Lung (tissue), 11 donors: ENCODE measurements at regions not wholly inside any gene's neighbourhood (a gene's known extent, or its start where the extent isn't known, plus 50 kb on each side); places are given as distances from the start of the nearest gene placed in this dataset.
"Not testable (repeated sequence)": the region's sequence is repeated elsewhere in the genome, so short reads cannot be mapped to it uniquely, and the experiment has no call there.

Source experiments
- ATAC-seq: fragments of 200-7000 bp; cut with Tn5 transposase; one replicate; pipeline ENCODE4 v1.9.1; 2020; ENCODE audit warnings: moderate number of reproducible peaks; ENCODE audit not compliant: insufficient read depth, low FRiP score
- DNase-seq, 3 donors: peaks; one replicate each; pipeline ENCODE4 v3.0.0-alpha.2; 2013 to 2017
- H3K27ac ChIP-seq, 2 donors: one replicate each; pipeline ENCODE4 v1.5.1; 2013; ENCODE audit warnings: mild to moderate bottlenecking in 2 of 2, moderate library complexity in 2 of 2, control low read depth in 1 of 2, inconsistent platforms in 1 of 2, low read depth in 1 of 2, low read length in 1 of 2
- H3K27me3 ChIP-seq, 3 donors: one replicate each; pipeline ENCODE4 v1.5.1; 2013; ENCODE audit warnings: low read length in 2 of 3; ENCODE audit not compliant: control insufficient read depth in 3 of 3, insufficient read depth in 3 of 3
- H3K36me3 ChIP-seq, 4 donors: one replicate each; pipeline ENCODE4 v1.5.1; 2013; ENCODE audit warnings: low read length in 4 of 4, mild to moderate bottlenecking in 1 of 4, moderate library complexity in 1 of 4; ENCODE audit not compliant: control insufficient read depth in 4 of 4, insufficient read depth in 4 of 4
- H3K4me1 ChIP-seq, 5 donors: one replicate each; pipeline ENCODE4 v1.5.1; 2013; ENCODE audit warnings: low read length in 5 of 5, mild to moderate bottlenecking in 2 of 5, moderate library complexity in 1 of 5; ENCODE audit not compliant: control insufficient read depth in 5 of 5, insufficient read depth in 5 of 5
- H3K4me3 ChIP-seq: one replicate; pipeline ENCODE4 v1.5.1; 2013; ENCODE audit warnings: mild to moderate bottlenecking, control low read depth, moderate library complexity
- H3K9ac ChIP-seq, 2 donors: one replicate each; pipeline ENCODE4 v1.5.1; 2013; ENCODE audit warnings: low read length in 2 of 2, control low read depth in 1 of 2; ENCODE audit not compliant: insufficient read depth in 1 of 2
- H3K9me3 ChIP-seq, 4 donors: one replicate each; pipeline ENCODE4 v1.5.1; 2013; ENCODE audit warnings: low read length in 3 of 4, mild to moderate bottlenecking in 1 of 4, moderate library complexity in 1 of 4; ENCODE audit not compliant: control insufficient read depth in 4 of 4, insufficient read depth in 3 of 4
- WGBS, 2 donors: extraction: QIAGEN DNeasy Blood & Tissue Kit; methylation state at CpG; one replicate each; pipeline ENCODE4 v1.1.7; 2013; 5-methylcytosine and 5-hydroxymethylcytosine counted together
- TF ChIP-seq, protein P1 (sequence below): IDR thresholded peaks from 2 replicates; pipeline ENCODE4 v1.5.1; 2012; ENCODE audit warnings: mild to moderate bottlenecking; ENCODE audit errors: control extremely low read depth, extremely low read depth
- donor health status: control.
- donor health status: control.
- donor health status: Bipolar disorder and iron deficiency.
- donor health status: healthy.
- donor health status: DM: yes; HTN: yes; CAD: no.

- no peak for ATAC-seq
- 75 to 83% methylated on average over 2 of the region's 2 CpGs for WGBS, 2 donors
- no peak for DNase-seq
- no peak overlapping the region for H3K27ac ChIP-seq
- H3K9ac ChIP-seq: no peak overlapping the region
- no peaks in the 10 kb centered on the region for H3K9me3 ChIP-seq
- TF ChIP-seq, protein P1, sequence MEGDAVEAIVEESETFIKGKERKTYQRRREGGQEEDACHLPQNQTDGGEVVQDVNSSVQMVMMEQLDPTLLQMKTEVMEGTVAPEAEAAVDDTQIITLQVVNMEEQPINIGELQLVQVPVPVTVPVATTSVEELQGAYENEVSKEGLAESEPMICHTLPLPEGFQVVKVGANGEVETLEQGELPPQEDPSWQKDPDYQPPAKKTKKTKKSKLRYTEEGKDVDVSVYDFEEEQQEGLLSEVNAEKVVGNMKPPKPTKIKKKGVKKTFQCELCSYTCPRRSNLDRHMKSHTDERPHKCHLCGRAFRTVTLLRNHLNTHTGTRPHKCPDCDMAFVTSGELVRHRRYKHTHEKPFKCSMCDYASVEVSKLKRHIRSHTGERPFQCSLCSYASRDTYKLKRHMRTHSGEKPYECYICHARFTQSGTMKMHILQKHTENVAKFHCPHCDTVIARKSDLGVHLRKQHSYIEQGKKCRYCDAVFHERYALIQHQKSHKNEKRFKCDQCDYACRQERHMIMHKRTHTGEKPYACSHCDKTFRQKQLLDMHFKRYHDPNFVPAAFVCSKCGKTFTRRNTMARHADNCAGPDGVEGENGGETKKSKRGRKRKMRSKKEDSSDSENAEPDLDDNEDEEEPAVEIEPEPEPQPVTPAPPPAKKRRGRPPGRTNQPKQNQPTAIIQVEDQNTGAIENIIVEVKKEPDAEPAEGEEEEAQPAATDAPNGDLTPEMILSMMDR: no peak
- H3K4me3 ChIP-seq: no peak overlapping the region
- H3K27me3 ChIP-seq: no peaks in the 10 kb centered on the region
- no peaks in the 10 kb centered on the region for H3K4me1 ChIP-seq
- H3K36me3 ChIP-seq: no peaks in the 10 kb centered on the region
Measured at GRCh38 chr9:7636309-7636708, 163.3 kb downstream of the DMAC1 start.

DNA sequence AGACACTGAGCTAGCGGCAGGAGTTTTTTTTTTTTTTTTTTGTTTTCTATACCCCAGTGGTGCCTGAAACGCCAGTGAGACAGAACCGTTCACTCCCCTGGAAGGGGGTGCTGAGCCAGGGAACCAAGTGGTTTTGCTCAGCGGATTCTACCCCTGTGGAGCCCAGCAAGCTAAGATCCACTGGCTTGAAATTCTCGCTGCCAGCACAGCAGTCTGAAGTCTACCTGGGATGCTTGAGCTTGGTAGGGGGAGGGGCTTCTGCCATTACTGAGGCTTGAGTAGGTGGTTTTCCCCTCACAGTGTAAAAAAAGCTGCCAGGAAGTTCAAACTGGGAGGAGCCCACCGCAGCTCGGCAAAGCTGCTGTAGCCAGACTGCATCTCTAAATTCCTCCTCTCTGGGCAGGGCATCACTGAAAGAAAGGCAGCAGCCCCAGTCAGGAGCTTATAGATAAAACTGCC lies 173.0 kb downstream of the DMAC1 start:
- H3K9ac ChIP-seq, H3K4me3 ChIP-seq, H3K9me3 ChIP-seq, H3K4me1 ChIP-seq, H3K36me3 ChIP-seq, ATAC-seq, H3K27me3 ChIP-seq, H3K27ac ChIP-seq: not testable (repeated sequence)
- 20 to 35% methylated on average over 7 of the region's 7 CpGs for WGBS, 2 donors
- DNase-seq: peak in 1 of 3 donors; percentile 3

GRCh38 chr9:7622481-7622880 lies 177.1 kb downstream of the DMAC1 start:
- no peak overlapping the region for H3K9ac ChIP-seq
- H3K9me3 ChIP-seq: peaks cover 0 to 4% (median 0%) of the 10 kb centered on the region in 4 donors
- H3K4me1 ChIP-seq: no peaks in the 10 kb centered on the region
- H3K4me3 ChIP-seq: no peak overlapping the region
- H3K36me3 ChIP-seq: no peaks in the 10 kb centered on the region
- no peaks in the 10 kb centered on the region for H3K27me3 ChIP-seq
- no peak overlapping the region for H3K27ac ChIP-seq
- TF ChIP-seq, protein P1: no peak
- ATAC-seq: no peak
- DNase-seq: no peak
- WGBS, 2 donors: 85 to 90% methylated on average over 2 of the region's 2 CpGs

DNA sequence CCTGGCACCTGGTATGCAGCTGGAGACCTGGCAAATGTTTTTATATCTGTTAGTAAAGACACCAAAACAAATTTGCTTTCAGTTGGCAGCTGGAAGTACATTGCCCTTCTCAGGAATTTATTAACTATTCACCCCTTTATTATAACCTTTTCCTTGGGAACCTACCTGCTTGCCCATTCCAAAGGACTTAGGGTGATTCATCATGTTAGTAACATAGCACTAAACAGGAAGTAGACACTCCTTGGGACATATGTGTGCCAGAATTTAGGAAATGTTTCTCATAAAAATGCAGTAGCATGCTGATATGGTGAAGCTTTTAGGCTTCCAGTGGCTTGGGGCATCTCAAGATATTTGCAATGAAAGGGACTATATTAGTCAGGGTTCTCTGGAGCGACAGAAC lies 184.2 kb downstream of the DMAC1 start:
- Histone ChIP-seq H3K27ac (no peak overlapping the region), H3K36me3 (no peaks in the 10 kb centered on the region), H3K4me1 (no peaks in the 10 kb centered on the region), H3K27me3 (no peaks in the 10 kb centered on the region), H3K9ac (no peak overlapping the region), H3K9me3 (no peaks in the 10 kb centered on the region), H3K4me3 (no peak overlapping the region)
- TF ChIP-seq, protein P1: no peak
- 90 to 95% methylated on average over 1 of the region's 1 CpG for WGBS, 2 donors
- no peak for DNase-seq
- ATAC-seq: no peak
